DND-41 (cell line): ENCODE measurements at regions not wholly inside any gene's neighbourhood (a gene's known extent, or its start where the extent isn't known, plus 50 kb on each side); places are given as distances from the start of the nearest gene placed in this dataset.
A peak's percentile ranks its signal among the peaks of the same experiment; 100 is the strongest.
"Not testable (repeated sequence)": the region's sequence is repeated elsewhere in the genome, so short reads cannot be mapped to it uniquely, and the experiment has no call there.

Source experiments
- ATAC-seq: fragments of 200-7000 bp; cut with Tn5 transposase; 3 replicates; pipeline ENCODE4 v1.9.1; 2021; ENCODE audit warnings: low read depth; ENCODE audit not compliant: insufficient read depth
- DNase-seq: peaks from one replicate; pipeline ENCODE4 v3.0.0-alpha.2; 2020
- H2AFZ ChIP-seq: 2 replicates; pipeline ENCODE4 v1.6.0; 2012; ENCODE audit warnings: low read depth, low read length
- H3K27ac ChIP-seq: 2 replicates; pipeline ENCODE4 v1.5.1; 2012; ENCODE audit warnings: low read length, inconsistent platforms
- H3K27me3 ChIP-seq: fragments of 200-600 bp; sonication (generic); 2 replicates; pipeline ENCODE4 v1.6.0; 2012; ENCODE audit warnings: low read length, mild to moderate bottlenecking, inconsistent platforms; ENCODE audit not compliant: insufficient read depth, poor library complexity
- H3K36me3 ChIP-seq: 2 replicates; pipeline ENCODE4 v1.5.1; 2012; ENCODE audit warnings: low read length, inconsistent platforms; ENCODE audit not compliant: insufficient read depth
- H3K4me1 ChIP-seq: 2 replicates; pipeline ENCODE4 v1.5.1; 2012; ENCODE audit warnings: mild to moderate bottlenecking, low read length; ENCODE audit not compliant: insufficient read depth
- H3K4me2 ChIP-seq: 2 replicates; pipeline ENCODE4 v1.6.0; 2012; ENCODE audit warnings: mild to moderate bottlenecking, moderate library complexity, low read length, inconsistent platforms; ENCODE audit not compliant: insufficient read depth
- H3K4me3 ChIP-seq, 2 experiments: fragments of 200-600 bp in 1 of 2; shearing (Covaris generic) in 1 of 2; 2 replicates each; pipeline ENCODE4 v1.5.1; 2012 to 2016; ENCODE audit warnings: inconsistent platforms in 2 of 2, low read length in 2 of 2, mild to moderate bottlenecking in 2 of 2, low read depth in 1 of 2, moderate library complexity in 1 of 2
- H3K79me2 ChIP-seq: 2 replicates; pipeline ENCODE4 v1.6.0; 2012; ENCODE audit warnings: low read length, inconsistent platforms; ENCODE audit not compliant: insufficient read depth
- H3K9ac ChIP-seq: 2 replicates; pipeline ENCODE4 v1.6.0; 2012; ENCODE audit warnings: low read depth, mild to moderate bottlenecking, inconsistent platforms, low read length, moderate library complexity
- H3K9me3 ChIP-seq: 2 replicates; pipeline ENCODE4 v1.5.1; 2012; ENCODE audit warnings: low read length, moderate library complexity, mild to moderate bottlenecking, inconsistent platforms; ENCODE audit not compliant: insufficient read depth, severe bottlenecking
- H4K20me1 ChIP-seq: 2 replicates; pipeline ENCODE4 v1.6.0; 2012; ENCODE audit warnings: low read length; ENCODE audit not compliant: insufficient read depth
- CTCF ChIP-seq: IDR thresholded peaks from 2 replicates; pipeline ENCODE4 v1.5.1; 2012; ENCODE audit warnings: borderline replicate concordance, low read length, moderate library complexity, mild to moderate bottlenecking; ENCODE audit not compliant: poor library complexity, severe bottlenecking; ENCODE audit errors: extremely low read depth
- EZH2 ChIP-seq: IDR thresholded peaks from 3 replicates; pipeline ENCODE4 v1.6.1; 2012; ENCODE audit warnings: borderline replicate concordance, low read depth, mild to moderate bottlenecking, moderate library complexity, low read length, inconsistent platforms; ENCODE audit not compliant: severe bottlenecking

DNA sequence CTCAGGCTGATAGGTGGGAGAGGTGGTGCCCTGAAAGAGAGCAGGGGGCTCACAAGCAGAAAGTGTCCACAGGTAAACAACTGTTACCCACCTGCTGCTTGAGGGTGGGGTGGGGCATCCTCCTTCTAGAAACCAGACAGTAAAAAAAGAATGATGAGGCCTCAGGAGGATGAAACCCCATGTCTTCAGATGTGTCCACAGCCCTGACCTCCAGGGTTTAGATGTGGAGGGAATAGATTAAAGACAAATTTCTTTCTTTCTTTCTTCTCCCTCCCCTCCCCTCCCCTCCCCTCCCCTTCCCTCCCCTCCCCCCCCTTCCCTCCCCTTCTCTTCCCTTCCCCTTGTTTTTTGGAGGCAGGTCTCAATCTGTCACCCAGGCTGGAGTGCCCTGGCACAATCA is 333.5 kb upstream of the NUPR2 start:
- no peak overlapping the region for H3K4me2 ChIP-seq
- ATAC-seq (no peak), DNase-seq (no peak)
- no peaks in the 10 kb centered on the region for H3K27me3 ChIP-seq
- H3K9ac ChIP-seq: no peak overlapping the region
- TF ChIP-seq CTCF (no peak), EZH2 (no peak)
- no peaks in the 10 kb centered on the region for H4K20me1 ChIP-seq
- no peak overlapping the region for H3K4me3 ChIP-seq
- H3K36me3 ChIP-seq: no peaks in the 10 kb centered on the region
- peaks cover 17% of the 10 kb centered on the region for H3K9me3 ChIP-seq
- no peak overlapping the region for H2AFZ ChIP-seq
- no peaks in the 10 kb centered on the region for H3K4me1 ChIP-seq
- H3K27ac ChIP-seq: no peak overlapping the region
- no peaks in the 10 kb centered on the region for H3K79me2 ChIP-seq

DNA sequence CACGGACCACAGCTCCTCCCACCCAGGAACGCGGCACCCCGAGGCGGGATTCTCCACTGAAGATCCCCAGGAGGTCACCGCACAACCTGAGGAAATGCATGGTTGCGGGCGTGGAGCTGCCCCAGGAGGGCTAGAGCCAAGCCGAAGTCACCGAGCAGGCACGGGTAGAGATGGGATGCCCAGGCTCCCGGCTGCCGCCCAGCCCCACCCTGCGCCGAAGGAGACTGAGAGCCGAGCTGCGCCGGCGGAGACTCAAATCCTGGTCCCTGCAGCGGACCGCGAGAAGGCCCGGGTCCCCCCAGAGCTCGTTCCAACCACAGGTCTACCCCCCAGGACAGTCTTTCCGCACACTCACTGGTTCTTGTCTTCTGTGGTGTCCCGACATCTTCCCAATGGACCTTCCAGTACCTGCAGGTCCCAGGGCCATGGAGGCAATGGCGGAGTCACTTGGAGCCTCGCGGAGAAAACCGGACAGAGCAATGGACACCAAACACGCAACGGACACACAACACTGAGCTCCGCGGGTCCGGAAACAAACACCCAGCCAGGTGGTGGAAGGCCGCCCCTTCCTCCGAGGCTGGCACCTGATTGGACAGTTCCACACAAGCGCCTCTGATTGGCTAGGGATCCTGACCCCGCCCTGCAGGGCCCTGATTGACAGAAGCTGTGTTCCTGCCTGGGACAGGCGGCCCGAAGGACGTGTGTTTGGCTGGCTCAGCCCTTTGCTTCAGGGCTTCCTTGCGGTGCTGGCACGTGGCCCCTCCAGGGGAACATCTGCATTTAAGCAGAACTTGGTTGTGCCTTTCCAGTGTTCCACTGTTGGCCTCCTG is 331.9 kb upstream of the NUPR2 start:
- no peaks in the 10 kb centered on the region for H3K36me3 ChIP-seq
- no peak overlapping the region for H3K9ac ChIP-seq
- DNase-seq (no peak), ATAC-seq (no peak)
- H3K4me1 ChIP-seq: no peaks in the 10 kb centered on the region
- H3K9me3 ChIP-seq: peaks cover 12% of the 10 kb centered on the region
- H3K4me3 ChIP-seq: no peak overlapping the region
- H3K79me2 ChIP-seq: no peaks in the 10 kb centered on the region
- no peak overlapping the region for H3K4me2 ChIP-seq
- no peak overlapping the region for H2AFZ ChIP-seq
- H3K27me3 ChIP-seq: no peaks in the 10 kb centered on the region
- H4K20me1 ChIP-seq: no peaks in the 10 kb centered on the region
- TF ChIP-seq EZH2 (no peak), CTCF (no peak)
- no peak overlapping the region for H3K27ac ChIP-seq

- H3K9me3 ChIP-seq, H3K4me3 ChIP-seq, DNase-seq, ATAC-seq, H3K9ac ChIP-seq, H3K79me2 ChIP-seq, H2AFZ ChIP-seq, H3K36me3 ChIP-seq, H3K4me2 ChIP-seq, H3K27ac ChIP-seq, H4K20me1 ChIP-seq, H3K27me3 ChIP-seq, H3K4me1 ChIP-seq: not testable (repeated sequence)
These were observed 304.3 kb upstream of the NUPR2 start for GRCh38 chr7:56420528-56420927.

DNA sequence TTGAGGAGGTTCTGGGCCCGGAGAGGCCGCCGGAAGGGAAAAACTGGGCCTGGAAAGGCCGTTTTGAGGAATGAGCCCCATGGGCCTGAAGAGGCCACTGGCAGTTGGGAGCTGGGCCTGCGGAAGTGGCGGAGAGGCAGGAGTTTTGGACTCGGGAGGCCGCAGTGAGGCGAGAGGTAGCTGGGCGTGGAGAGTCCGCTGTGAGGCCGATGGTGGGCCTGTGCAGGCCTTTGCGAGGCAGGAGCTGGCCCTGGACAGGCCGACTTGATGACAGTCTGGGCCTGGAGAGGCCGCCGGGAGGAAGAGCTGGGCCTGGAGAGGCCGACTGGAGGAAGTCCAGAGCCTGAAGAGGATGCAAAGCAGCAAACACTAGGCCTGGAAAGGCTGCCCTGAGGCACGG is 259.0 kb upstream of the NUPR2 start:
- no peak for ATAC-seq
- no peak for DNase-seq
- Histone ChIP-seq H3K27ac (no peak overlapping the region), H4K20me1 (no peaks in the 10 kb centered on the region), H3K9me3 (peaks cover 5% of the 10 kb centered on the region), H3K4me2 (no peak overlapping the region), H3K4me1 (no peaks in the 10 kb centered on the region), H3K36me3 (no peaks in the 10 kb centered on the region), H3K79me2 (no peaks in the 10 kb centered on the region), H3K4me3 (no peak overlapping the region), H3K27me3 (no peaks in the 10 kb centered on the region), H2AFZ (no peak overlapping the region), H3K9ac (no peak overlapping the region)
- TF ChIP-seq CTCF (no peak), EZH2 (no peak)

DNA sequence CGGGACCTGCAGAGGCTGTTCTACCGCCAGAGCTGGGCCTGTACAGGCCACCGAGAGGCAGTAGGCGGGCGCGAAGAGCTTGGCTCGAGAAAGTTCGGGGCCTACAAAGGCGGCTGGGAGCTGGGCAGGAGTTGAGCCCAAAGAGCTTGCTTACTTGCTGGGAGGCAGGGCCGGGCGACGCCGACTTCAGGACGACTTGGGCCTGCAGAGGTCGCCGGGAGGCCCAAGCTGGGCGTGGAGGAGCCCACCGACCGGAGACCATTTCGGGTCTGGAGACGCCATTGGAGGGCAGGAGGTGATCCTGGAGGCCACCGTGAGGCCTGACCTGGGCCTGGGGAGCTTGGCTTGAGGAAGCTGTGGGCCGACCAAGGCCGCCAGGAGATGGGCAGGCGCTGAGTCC is 258.4 kb upstream of the NUPR2 start:
- not testable (repeated sequence) for H3K27me3 ChIP-seq, H4K20me1 ChIP-seq, H3K36me3 ChIP-seq, H3K27ac ChIP-seq, H3K4me3 ChIP-seq, H3K9me3 ChIP-seq, H3K4me2 ChIP-seq, ATAC-seq, H3K79me2 ChIP-seq, H3K9ac ChIP-seq, DNase-seq, H3K4me1 ChIP-seq, H2AFZ ChIP-seq

GRCh38 chr7:56373314-56373713 is 257.1 kb upstream of the NUPR2 start:
- not testable (repeated sequence) for H3K9me3 ChIP-seq, H3K4me3 ChIP-seq, H2AFZ ChIP-seq

More at GRCh38 chr7:56373314-56373713, 257.1 kb upstream of the NUPR2 start:
- ATAC-seq, H3K36me3 ChIP-seq, H3K27ac ChIP-seq, H3K27me3 ChIP-seq, H3K4me2 ChIP-seq, H3K4me1 ChIP-seq, H3K9ac ChIP-seq, H4K20me1 ChIP-seq, H3K79me2 ChIP-seq: not testable (repeated sequence)
- DNase-seq: peak; percentile 58
